Esophagus muscularis mucosa (tissue), 4 donors: ENCODE measurements at regions not wholly inside any gene's neighbourhood (a gene's known extent, or its start where the extent isn't known, plus 50 kb on each side); places are given as distances from the start of the nearest gene placed in this dataset.

Source experiments
- DNase-seq: peaks from one replicate; pipeline ENCODE4 v3.0.0-alpha.2; 2017; ENCODE audit errors: extremely low spot score
- H3K27ac ChIP-seq, 4 donors: fragments of 200-600 bp; sonication (generic); replicated peaks in 1 of 4; 1 replicate in 3 of 4; 2 replicates in 1 of 4; pipeline ENCODE4 v1.5.1; 2016 to 2019; ENCODE audit warnings: mild to moderate bottlenecking in 1 of 4
- H3K27me3 ChIP-seq, 4 donors: fragments of 200-600 bp; sonication (generic); one replicate each; pipeline versions ENCODE4 v1.5.1 to v1.6.0; 2016 to 2019
- H3K36me3 ChIP-seq, 4 donors: fragments of 200-600 bp; sonication (generic); one replicate each; pipeline ENCODE4 v1.5.1; 2016 to 2019
- H3K4me1 ChIP-seq, 4 donors: fragments of 200-600 bp; sonication (generic); one replicate each; pipeline ENCODE4 v1.5.1; 2016 to 2019
- H3K4me3 ChIP-seq, 4 donors: fragments of 200-600 bp; sonication (generic); 1 replicate in 2 of 4; 2 replicates in 2 of 4; pipeline ENCODE4 v1.5.1; 2016 to 2019; ENCODE audit warnings: mild to moderate bottlenecking in 4 of 4, moderate library complexity in 1 of 4
- H3K9me3 ChIP-seq, 4 donors: fragments of 200-600 bp; sonication (generic); 1 replicate in 3 of 4; 2 replicates in 1 of 4; pipeline ENCODE4 v1.5.1; 2016 to 2019
- CTCF ChIP-seq, 3 experiments: fragments of 200-600 bp in 2 of 3; fragments of 450-650 bp in 1 of 3; sonication (generic) in 2 of 3; IDR thresholded peaks; one replicate each; pipeline ENCODE4 v1.5.1; 2017 to 2019; ENCODE audit warnings: antibody characterized with exemption in 3 of 3, mild to moderate bottlenecking in 2 of 3, moderate library complexity in 1 of 3
- EP300 ChIP-seq: sonication (generic); formaldehyde crosslinking; IDR thresholded peaks from one replicate; pipeline ENCODE4 v1.6.1; 2017; ENCODE audit warnings: antibody characterized with exemption
- POLR2A ChIP-seq: fragments of 450-650 bp; IDR thresholded peaks from one replicate; pipeline ENCODE4 v1.6.1; 2017; ENCODE audit warnings: antibody characterized with exemption, moderate library complexity, mild to moderate bottlenecking, low read depth
- POLR2AphosphoS5 ChIP-seq, 2 donors: sonication (generic); formaldehyde crosslinking; IDR thresholded peaks; one replicate each; pipeline ENCODE4 v1.6.1; 2017; ENCODE audit warnings: antibody characterized with exemption in 2 of 2
- WGBS: methylation state at CpG from one replicate; pipeline ENCODE4 v1.1.5; 2018; 5-methylcytosine and 5-hydroxymethylcytosine counted together
- intact Hi-C: fragments of 100-400 bp; cut with DNase I; formaldehyde crosslinking; loops from one replicate; pipeline ENCODE4 v1.15.1; 2023

DNA sequence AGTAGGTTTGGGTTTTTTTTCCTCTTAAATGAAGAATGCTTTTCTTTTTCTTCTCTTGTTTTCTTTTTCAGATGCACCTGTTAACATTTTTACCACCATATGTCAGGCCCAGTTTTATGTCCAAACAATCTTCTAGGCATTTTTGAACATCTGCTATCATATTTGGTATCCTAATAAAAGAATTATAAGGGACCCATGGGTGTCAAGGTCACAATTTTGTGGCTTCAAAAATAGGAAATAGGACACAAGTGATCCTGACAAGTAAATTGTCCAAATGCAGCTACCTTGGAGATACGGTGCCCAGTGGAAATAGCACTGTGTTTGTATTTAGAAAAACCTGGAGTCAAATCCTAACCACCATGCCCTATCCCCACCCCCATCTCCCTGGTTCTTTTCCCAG is 270.3 kb downstream of the MZT1 start:
- peaks cover 0 to 3% (median 0%) of the 10 kb centered on the region in 4 donors for H3K4me1 ChIP-seq
- 93% methylated on average over 1 of the region's 1 CpG for WGBS
- H3K36me3 ChIP-seq = no peaks in the 10 kb centered on the region
- H3K9me3 ChIP-seq = no peaks in the 10 kb centered on the region
- H3K27ac ChIP-seq = no peak overlapping the region
- no peak for TF ChIP-seq POLR2AphosphoS5 (IDR thresholded peaks at IDR 0.05)
- no peak for TF ChIP-seq POLR2A
- no peak for TF ChIP-seq EP300
- no peak for TF ChIP-seq CTCF (IDR thresholded peaks at IDR 0.05)
- H3K27me3 ChIP-seq = no peaks in the 10 kb centered on the region
- intact Hi-C loops = no loop called here
- H3K4me3 ChIP-seq = no peak overlapping the region
- DNase-seq = no peak

GRCh38 chr13:72456486-72456885 is 270.9 kb downstream of the MZT1 start:
- H3K36me3 ChIP-seq = no peaks in the 10 kb centered on the region
- no peak overlapping the region for H3K4me3 ChIP-seq
- no peak overlapping the region for H3K27ac ChIP-seq
- no peaks in the 10 kb centered on the region for H3K9me3 ChIP-seq
- H3K4me1 ChIP-seq = peaks cover 0 to 3% (median 0%) of the 10 kb centered on the region in 4 donors
- H3K27me3 ChIP-seq = no peaks in the 10 kb centered on the region
- 68% methylated on average over 2 of the region's 2 CpGs for WGBS
- TF ChIP-seq EP300 = no peak
- no peak for TF ChIP-seq POLR2A
- TF ChIP-seq CTCF (IDR thresholded peaks at IDR 0.05) = no peak
- no peak for TF ChIP-seq POLR2AphosphoS5 (IDR thresholded peaks at IDR 0.05)
- DNase-seq = no peak
- intact Hi-C loops = no loop called here

DNA sequence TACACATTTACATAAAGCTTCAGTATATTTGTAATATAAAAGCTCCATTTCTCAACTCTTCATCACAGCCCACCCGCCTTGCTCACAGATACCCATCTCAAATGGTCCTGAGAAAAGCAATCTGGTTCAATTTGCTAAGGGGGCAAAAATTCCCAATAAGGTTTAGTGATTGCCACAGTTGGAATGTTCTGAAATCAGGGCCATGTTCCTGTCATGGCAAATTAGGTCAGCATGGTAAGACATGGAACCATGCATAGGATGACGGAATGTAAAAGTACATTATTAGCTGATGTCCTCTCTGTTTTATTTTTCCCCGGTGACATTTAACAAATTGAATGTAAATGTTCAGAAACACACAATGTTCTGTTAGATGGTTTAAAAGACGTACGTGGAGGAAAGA is 274.3 kb downstream of the MZT1 start:
- intact Hi-C loops = no loop called here
- no peak for TF ChIP-seq POLR2A
- TF ChIP-seq CTCF (IDR thresholded peaks at IDR 0.05) = no peak
- TF ChIP-seq POLR2AphosphoS5 (IDR thresholded peaks at IDR 0.05) = no peak
- no peak for TF ChIP-seq EP300
- no peaks in the 10 kb centered on the region for H3K9me3 ChIP-seq
- H3K4me1 ChIP-seq = no peaks in the 10 kb centered on the region
- no peaks in the 10 kb centered on the region for H3K36me3 ChIP-seq
- H3K27me3 ChIP-seq = no peaks in the 10 kb centered on the region
- H3K4me3 ChIP-seq = no peak overlapping the region
- no peak overlapping the region for H3K27ac ChIP-seq
- WGBS = 90% methylated on average over 5 of the region's 5 CpGs
- no peak for DNase-seq

DNA sequence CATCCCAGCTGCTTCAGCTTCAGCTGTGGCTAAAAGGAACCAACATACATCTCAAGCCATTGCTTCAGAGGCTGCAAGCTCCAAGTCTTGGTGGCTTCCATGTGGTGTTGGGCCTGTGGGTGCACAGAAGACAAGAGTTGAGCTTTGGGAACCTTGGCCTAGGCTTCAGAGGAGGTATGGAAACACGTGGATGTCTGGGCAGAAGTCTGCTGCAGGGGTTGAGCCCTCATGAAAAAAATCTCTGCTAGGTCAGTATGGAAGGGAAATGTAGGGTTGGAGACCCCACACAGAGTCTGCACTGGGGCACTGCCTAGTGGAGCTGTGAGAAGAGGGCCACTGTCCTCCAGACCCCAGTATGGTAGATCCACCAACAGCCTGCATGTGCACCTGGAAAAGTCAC is 279.3 kb downstream of the MZT1 start:
- no peaks in the 10 kb centered on the region for H3K36me3 ChIP-seq
- no peaks in the 10 kb centered on the region for H3K9me3 ChIP-seq
- H3K27me3 ChIP-seq = no peaks in the 10 kb centered on the region
- no peak overlapping the region for H3K4me3 ChIP-seq
- no peak for TF ChIP-seq EP300
- no peak for TF ChIP-seq CTCF (IDR thresholded peaks at IDR 0.05)
- TF ChIP-seq POLR2AphosphoS5 (IDR thresholded peaks at IDR 0.05) = no peak
- no peak for TF ChIP-seq POLR2A
- no peak overlapping the region for H3K27ac ChIP-seq
- no peaks in the 10 kb centered on the region for H3K4me1 ChIP-seq
- intact Hi-C loops = no loop called here
- WGBS = 88% methylated on average over 1 of the region's 1 CpG
- no peak for DNase-seq

GRCh38 chr13:72444999-72445398 is 282.4 kb downstream of the MZT1 start:
- no peak overlapping the region for H3K27ac ChIP-seq
- no peaks in the 10 kb centered on the region for H3K36me3 ChIP-seq
- TF ChIP-seq CTCF (IDR thresholded peaks at IDR 0.05) = no peak
- TF ChIP-seq POLR2AphosphoS5 (IDR thresholded peaks at IDR 0.05) = no peak
- TF ChIP-seq EP300 = no peak
- TF ChIP-seq POLR2A = no peak
- DNase-seq = no peak
- WGBS = 75% methylated on average over 1 of the region's 1 CpG
- no peaks in the 10 kb centered on the region for H3K27me3 ChIP-seq
- H3K9me3 ChIP-seq = no peaks in the 10 kb centered on the region
- H3K4me1 ChIP-seq = no peaks in the 10 kb centered on the region
- intact Hi-C loops = no loop called here
- H3K4me3 ChIP-seq = no peak overlapping the region
